ENCODE measurements at regions not wholly inside any gene's neighbourhood (a gene's known extent, or its start where the extent isn't known, plus 50 kb on each side); places are given as distances from the start of the nearest gene placed in this dataset.

GRCh38 chr2:64780041-64780440, 126.3 kb upstream of the SERTAD2 start:
- H3K36me3 ChIP-seq (ENCODE audit: control insufficient read depth, insufficient read depth, low read length), result no peaks in the 10 kb centered on the region
- H3K27me3 ChIP-seq (ENCODE audit: control insufficient read depth, insufficient read depth, low read length), result no peaks in the 10 kb centered on the region
- no peak overlapping the region for H3K27ac ChIP-seq (ENCODE audit: low read depth, low read length)
- H3K9ac ChIP-seq (ENCODE audit: low read length), result no peak overlapping the region
- no peak overlapping the region for H3K4me3 ChIP-seq (ENCODE audit: low read length)
- no peaks in the 10 kb centered on the region for H3K4me1 ChIP-seq (ENCODE audit: control insufficient read depth, insufficient read depth, low read length)

DNA sequence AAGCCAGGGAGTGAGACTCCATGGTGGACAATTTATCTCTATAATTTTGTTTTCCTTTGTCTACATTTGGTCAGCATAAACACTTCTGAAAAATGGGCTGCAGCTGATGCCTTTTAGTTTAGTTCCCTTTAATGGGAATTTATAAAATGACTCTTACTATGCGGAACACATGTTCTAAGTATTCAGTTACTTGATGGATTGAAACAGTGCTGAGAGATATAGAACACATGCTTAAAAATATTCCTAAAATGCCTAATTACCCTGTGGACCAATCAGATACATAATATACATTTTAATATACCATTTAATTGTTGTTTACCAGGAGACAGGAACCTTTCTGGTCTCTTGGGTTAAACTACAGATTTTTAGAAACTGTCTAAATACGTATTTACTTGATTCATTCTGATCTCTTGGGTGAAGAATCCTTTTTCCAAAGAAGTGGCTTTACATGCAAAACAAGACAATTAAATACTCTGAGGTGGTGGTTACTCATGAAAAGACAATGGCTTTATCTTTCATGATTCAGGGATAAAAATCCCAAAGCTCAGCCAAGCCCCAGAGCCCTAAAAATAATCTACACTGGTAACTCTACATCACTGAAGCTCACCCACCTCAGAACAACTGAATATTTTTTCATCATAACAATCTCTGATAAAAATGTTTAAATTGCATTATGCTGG, 128.1 kb upstream of the SERTAD2 start:
- Histone ChIP-seq H3K27me3 (ENCODE audit: control insufficient read depth, insufficient read depth, low read length) (no peaks in the 10 kb centered on the region), H3K4me3 (ENCODE audit: low read length) (no peak overlapping the region), H3K27ac (ENCODE audit: low read depth, low read length) (no peak overlapping the region), H3K4me1 (ENCODE audit: control insufficient read depth, insufficient read depth, low read length) (no peaks in the 10 kb centered on the region), H3K36me3 (ENCODE audit: control insufficient read depth, insufficient read depth, low read length) (no peaks in the 10 kb centered on the region), H3K9ac (ENCODE audit: low read length) (no peak overlapping the region)

GRCh38 chr2:64784168-64785061, 130.7 kb upstream of the SERTAD2 start:
- H3K36me3 ChIP-seq (ENCODE audit: control insufficient read depth, insufficient read depth, low read length), result no peaks in the 10 kb centered on the region
- no peak overlapping the region for H3K4me3 ChIP-seq (ENCODE audit: low read length)
- no peak overlapping the region for H3K9ac ChIP-seq (ENCODE audit: low read length)
- H3K27ac ChIP-seq (ENCODE audit: low read depth, low read length), result no peak overlapping the region
- no peaks in the 10 kb centered on the region for H3K27me3 ChIP-seq (ENCODE audit: control insufficient read depth, insufficient read depth, low read length)
- no peaks in the 10 kb centered on the region for H3K4me1 ChIP-seq (ENCODE audit: control insufficient read depth, insufficient read depth, low read length)

DNA sequence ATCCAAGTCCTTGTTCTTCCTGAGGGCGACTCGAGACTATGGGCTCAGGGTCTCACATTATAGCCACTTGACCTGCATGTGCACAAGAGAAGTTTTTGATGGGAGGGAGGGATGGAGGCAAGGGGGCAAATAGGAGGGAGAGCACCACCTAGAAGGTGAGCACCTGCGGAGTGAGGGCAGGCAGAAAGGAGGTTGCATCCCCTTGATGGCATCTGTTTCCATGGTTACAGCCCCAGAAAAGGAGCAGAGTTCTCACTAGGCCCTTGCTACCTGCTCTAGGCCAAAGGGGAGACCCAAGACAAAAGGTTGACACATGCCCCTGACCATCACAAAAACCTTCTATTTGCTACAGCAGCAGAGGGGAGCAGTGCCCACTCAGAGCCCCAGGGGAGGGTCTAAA, 131.5 kb upstream of the SERTAD2 start:
- Histone ChIP-seq H3K36me3 (ENCODE audit: control insufficient read depth, insufficient read depth, low read length) (no peaks in the 10 kb centered on the region), H3K4me3 (ENCODE audit: low read length) (no peak overlapping the region), H3K9ac (ENCODE audit: low read length) (no peak overlapping the region), H3K27ac (ENCODE audit: low read depth, low read length) (no peak overlapping the region), H3K27me3 (ENCODE audit: control insufficient read depth, insufficient read depth, low read length) (no peaks in the 10 kb centered on the region), H3K4me1 (ENCODE audit: control insufficient read depth, insufficient read depth, low read length) (no peaks in the 10 kb centered on the region)

- Histone ChIP-seq H3K36me3 (ENCODE audit: control insufficient read depth, insufficient read depth, low read length) (no peaks in the 10 kb centered on the region), H3K27ac (ENCODE audit: low read depth, low read length) (no peak overlapping the region), H3K27me3 (ENCODE audit: control insufficient read depth, insufficient read depth, low read length) (no peaks in the 10 kb centered on the region), H3K9ac (ENCODE audit: low read length) (no peak overlapping the region), H3K4me3 (ENCODE audit: low read length) (no peak overlapping the region), H3K4me1 (ENCODE audit: control insufficient read depth, insufficient read depth, low read length) (no peaks in the 10 kb centered on the region)
Observed at GRCh38 chr2:64786343-64787018, 132.8 kb upstream of the SERTAD2 start.

GRCh38 chr2:64787019-64787365, 133.3 kb upstream of the SERTAD2 start:
- no peak overlapping the region for H3K27ac ChIP-seq (ENCODE audit: low read depth, low read length)

GRCh38 chr2:64787698-64788097, 134.0 kb upstream of the SERTAD2 start:
- Histone ChIP-seq H3K9ac (ENCODE audit: low read length) (no peak overlapping the region), H3K27me3 (ENCODE audit: control insufficient read depth, insufficient read depth, low read length) (no peaks in the 10 kb centered on the region), H3K27ac (ENCODE audit: low read depth, low read length) (no peak overlapping the region), H3K4me3 (ENCODE audit: low read length) (no peak overlapping the region), H3K36me3 (ENCODE audit: control insufficient read depth, insufficient read depth, low read length) (no peaks in the 10 kb centered on the region), H3K4me1 (ENCODE audit: control insufficient read depth, insufficient read depth, low read length) (no peaks in the 10 kb centered on the region)

More at GRCh38 chr2:64787019-64787365, 133.3 kb upstream of the SERTAD2 start:
- Histone ChIP-seq H3K9ac (ENCODE audit: low read length) (no peak overlapping the region), H3K27me3 (ENCODE audit: control insufficient read depth, insufficient read depth, low read length) (no peaks in the 10 kb centered on the region), H3K4me1 (ENCODE audit: control insufficient read depth, insufficient read depth, low read length) (no peaks in the 10 kb centered on the region), H3K4me3 (ENCODE audit: low read length) (no peak overlapping the region), H3K36me3 (ENCODE audit: control insufficient read depth, insufficient read depth, low read length) (no peaks in the 10 kb centered on the region)

DNA sequence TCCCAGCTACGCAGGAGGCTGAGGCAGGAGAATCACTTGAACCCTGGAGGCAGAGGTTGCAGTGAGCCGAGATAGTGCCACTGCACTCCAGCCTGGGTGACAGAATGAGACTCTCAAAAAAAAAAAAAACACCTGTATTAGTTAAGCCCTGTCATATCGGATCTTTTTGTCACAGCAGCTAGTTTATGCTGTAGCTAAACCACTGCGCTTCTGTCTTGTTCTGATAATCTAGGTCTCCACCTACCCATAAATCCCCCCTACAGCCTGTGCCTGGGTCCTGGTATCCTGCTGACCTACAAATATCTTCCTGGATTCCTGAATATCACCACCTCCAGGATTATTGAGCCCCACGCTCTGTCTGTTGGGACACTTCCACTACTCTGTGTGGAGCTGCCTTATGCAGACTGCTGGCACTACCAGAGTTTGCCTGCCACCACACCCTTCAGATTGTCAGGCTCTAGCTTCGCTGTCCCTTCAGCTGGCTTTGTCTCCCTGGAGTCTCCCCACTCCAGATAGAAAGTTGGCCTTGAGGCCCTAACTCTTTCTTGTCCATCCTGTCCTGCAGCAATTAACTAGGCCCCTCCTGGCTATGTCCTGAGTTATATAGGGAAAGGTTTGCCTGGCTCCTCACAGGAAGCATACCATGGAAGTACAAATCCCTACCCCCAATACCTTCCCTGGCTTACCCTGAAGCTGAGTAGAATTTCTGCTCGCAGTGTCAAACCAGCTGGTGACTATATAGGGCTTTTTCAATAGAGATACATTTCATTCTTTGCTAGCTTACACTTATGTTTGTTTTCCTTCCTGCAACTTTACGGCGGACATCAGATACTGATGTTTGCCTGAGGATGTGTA, 136.0 kb upstream of the SERTAD2 start:
- Histone ChIP-seq H3K27me3 (ENCODE audit: control insufficient read depth, insufficient read depth, low read length) (no peaks in the 10 kb centered on the region), H3K27ac (ENCODE audit: low read depth, low read length) (no peak overlapping the region), H3K4me1 (ENCODE audit: control insufficient read depth, insufficient read depth, low read length) (no peaks in the 10 kb centered on the region)

GRCh38 chr2:64792300-64792699, 138.6 kb upstream of the SERTAD2 start:
- H3K36me3 ChIP-seq (ENCODE audit: control insufficient read depth, insufficient read depth, low read length), result no peaks in the 10 kb centered on the region
- H3K9ac ChIP-seq (ENCODE audit: low read length), result no peak overlapping the region
- H3K4me3 ChIP-seq (ENCODE audit: low read length), result no peak overlapping the region
- no peak overlapping the region for H3K27ac ChIP-seq (ENCODE audit: low read depth, low read length)
- no peaks in the 10 kb centered on the region for H3K27me3 ChIP-seq (ENCODE audit: control insufficient read depth, insufficient read depth, low read length)
- H3K4me1 ChIP-seq (ENCODE audit: control insufficient read depth, insufficient read depth, low read length), result peaks cover 4% of the 10 kb centered on the region

More for the DNA sequence above, 136.0 kb upstream of the SERTAD2 start:
- Histone ChIP-seq H3K9ac (ENCODE audit: low read length) (no peak overlapping the region), H3K4me3 (ENCODE audit: low read length) (no peak overlapping the region), H3K36me3 (ENCODE audit: control insufficient read depth, insufficient read depth, low read length) (no peaks in the 10 kb centered on the region)

DNA sequence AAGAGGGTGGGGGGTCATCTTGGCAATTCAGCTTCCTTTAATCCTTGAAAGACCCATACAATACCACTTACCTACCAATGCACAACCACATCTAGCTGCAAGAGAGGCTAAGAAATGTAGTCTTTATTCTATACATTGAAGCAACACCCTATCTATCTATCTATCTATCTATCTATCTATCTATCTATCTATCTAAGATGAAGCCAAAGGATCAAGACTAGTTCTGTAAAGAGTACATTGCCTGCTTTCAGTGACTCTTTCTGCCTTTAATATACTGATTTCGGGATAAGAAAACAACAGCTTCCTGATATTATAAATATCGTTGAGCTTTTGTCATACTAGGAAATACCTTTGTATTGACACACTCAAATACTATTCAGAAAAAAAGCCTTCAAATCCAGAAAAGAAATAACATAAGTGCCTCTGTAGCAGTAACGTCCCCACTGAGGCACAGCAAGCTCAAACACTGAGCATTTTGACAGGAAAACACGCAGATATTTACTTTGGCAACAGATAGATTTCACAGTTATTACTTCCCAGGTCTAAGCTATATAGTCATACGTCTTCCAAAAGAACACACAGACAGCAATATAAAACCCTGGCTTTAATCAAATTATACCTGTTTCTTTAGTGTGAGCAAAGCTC, 139.4 kb upstream of the SERTAD2 start:
- peaks cover 4% of the 10 kb centered on the region for H3K4me1 ChIP-seq (ENCODE audit: control insufficient read depth, insufficient read depth, low read length)
- H3K4me3 ChIP-seq (ENCODE audit: low read length), result no peak overlapping the region
- H3K36me3 ChIP-seq (ENCODE audit: control insufficient read depth, insufficient read depth, low read length), result no peaks in the 10 kb centered on the region
- H3K9ac ChIP-seq (ENCODE audit: low read length), result no peak overlapping the region
- H3K27me3 ChIP-seq (ENCODE audit: control insufficient read depth, insufficient read depth, low read length), result no peaks in the 10 kb centered on the region
- no peak overlapping the region for H3K27ac ChIP-seq (ENCODE audit: low read depth, low read length)

- H3K27ac ChIP-seq (ENCODE audit: low read depth, low read length), result no peak overlapping the region
- no peak overlapping the region for H3K4me3 ChIP-seq (ENCODE audit: low read length)
- no peaks in the 10 kb centered on the region for H3K36me3 ChIP-seq (ENCODE audit: control insufficient read depth, insufficient read depth, low read length)
- H3K27me3 ChIP-seq (ENCODE audit: control insufficient read depth, insufficient read depth, low read length), result no peaks in the 10 kb centered on the region
- H3K9ac ChIP-seq (ENCODE audit: low read length), result no peak overlapping the region
- peaks cover 4% of the 10 kb centered on the region for H3K4me1 ChIP-seq (ENCODE audit: control insufficient read depth, insufficient read depth, low read length)
Observed at GRCh38 chr2:64793701-64794100, 140.0 kb upstream of the SERTAD2 start.

Measured in rectal smooth muscle tissue (tissue), 1 donor.